ENCODE measurements at regions not wholly inside any gene's neighbourhood (a gene's known extent, or its start where the extent isn't known, plus 50 kb on each side); places are given as distances from the start of the nearest gene placed in this dataset.

DNA sequence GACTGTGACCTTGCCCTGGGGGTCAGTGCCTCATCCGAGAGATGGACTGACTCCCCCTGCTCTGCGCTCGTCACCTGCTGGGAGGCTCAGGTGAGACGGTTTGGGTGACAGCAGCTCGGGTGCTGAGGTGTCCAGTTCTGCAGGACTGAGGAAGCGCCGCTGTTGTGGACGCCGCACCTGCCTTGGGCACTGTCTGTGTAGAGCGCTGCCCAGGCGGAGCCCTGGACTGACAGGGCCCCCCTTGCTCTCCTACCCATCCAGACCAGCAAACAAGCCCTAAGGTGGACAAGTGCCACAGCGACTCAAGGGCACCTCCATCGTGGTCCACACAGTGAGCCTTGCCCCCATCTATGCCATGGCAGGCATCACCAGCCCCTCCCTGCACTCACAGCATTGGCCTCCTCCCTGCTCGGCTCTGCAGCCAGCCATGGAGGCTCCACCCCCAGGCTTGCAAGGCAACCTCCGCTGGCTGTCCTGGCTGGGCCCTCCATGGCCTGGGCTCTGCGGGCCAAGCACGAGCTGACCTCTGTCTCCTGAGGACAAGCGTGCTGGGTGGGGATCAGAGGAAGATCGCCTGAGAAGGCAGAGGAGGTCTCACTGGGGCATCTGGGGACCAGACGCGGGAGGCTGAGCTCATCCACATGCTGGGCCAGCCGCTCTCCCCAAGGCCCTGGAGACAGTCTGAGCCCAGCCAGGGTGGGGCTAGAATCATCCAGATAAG, 87.1 kb upstream of the COL5A1 start:
- peaks cover 12% of the 10 kb centered on the region for H3K27me3 Mint-ChIP-seq (ENCODE audit: unreplicated experiment)
- no peak overlapping the region for H3K27ac Mint-ChIP-seq (ENCODE audit: unreplicated experiment)
- TF ChIP-seq CTCF (IDR thresholded peaks at IDR 0.05; ENCODE audit: unreplicated experiment): no peak
- H3K4me1 Mint-ChIP-seq (ENCODE audit: unreplicated experiment): peaks cover 5% of the 10 kb centered on the region
- no peak overlapping the region for H3K4me3 Mint-ChIP-seq (ENCODE audit: unreplicated experiment)
- H3K36me3 Mint-ChIP-seq (ENCODE audit: low read depth, unreplicated experiment): no peaks in the 10 kb centered on the region
- no peak for DNase-seq (ENCODE audit: low spot score)
- H3K9me3 Mint-ChIP-seq (ENCODE audit: unreplicated experiment): no peaks in the 10 kb centered on the region

GRCh38 chr9:134555094-134555650, 86.4 kb upstream of the COL5A1 start:
- no peaks in the 10 kb centered on the region for H3K36me3 Mint-ChIP-seq (ENCODE audit: low read depth, unreplicated experiment)
- H3K4me3 Mint-ChIP-seq (ENCODE audit: unreplicated experiment): no peak overlapping the region
- H3K27ac Mint-ChIP-seq (ENCODE audit: unreplicated experiment): no peak overlapping the region

GRCh38 chr9:134556531-134557068, 85.0 kb upstream of the COL5A1 start:
- no peak for DNase-seq (ENCODE audit: low spot score)
- Mint-ChIP-seq H3K4me3 (ENCODE audit: unreplicated experiment) (no peak overlapping the region), H3K27me3 (ENCODE audit: unreplicated experiment) (peaks cover 7% of the 10 kb centered on the region), H3K36me3 (ENCODE audit: low read depth, unreplicated experiment) (no peaks in the 10 kb centered on the region), H3K27ac (ENCODE audit: unreplicated experiment) (no peak overlapping the region), H3K9me3 (ENCODE audit: unreplicated experiment) (no peaks in the 10 kb centered on the region), H3K4me1 (ENCODE audit: unreplicated experiment) (peaks cover 5% of the 10 kb centered on the region)
- no peak for TF ChIP-seq CTCF (IDR thresholded peaks at IDR 0.05; ENCODE audit: unreplicated experiment)

More at GRCh38 chr9:134555094-134555650, 86.4 kb upstream of the COL5A1 start:
- no peak for TF ChIP-seq CTCF (IDR thresholded peaks at IDR 0.05; ENCODE audit: unreplicated experiment)
- Mint-ChIP-seq H3K4me1 (ENCODE audit: unreplicated experiment) (peaks cover 5% of the 10 kb centered on the region), H3K9me3 (ENCODE audit: unreplicated experiment) (no peaks in the 10 kb centered on the region), H3K27me3 (ENCODE audit: unreplicated experiment) (peaks cover 12% of the 10 kb centered on the region)
- DNase-seq (ENCODE audit: low spot score): no peak

DNA sequence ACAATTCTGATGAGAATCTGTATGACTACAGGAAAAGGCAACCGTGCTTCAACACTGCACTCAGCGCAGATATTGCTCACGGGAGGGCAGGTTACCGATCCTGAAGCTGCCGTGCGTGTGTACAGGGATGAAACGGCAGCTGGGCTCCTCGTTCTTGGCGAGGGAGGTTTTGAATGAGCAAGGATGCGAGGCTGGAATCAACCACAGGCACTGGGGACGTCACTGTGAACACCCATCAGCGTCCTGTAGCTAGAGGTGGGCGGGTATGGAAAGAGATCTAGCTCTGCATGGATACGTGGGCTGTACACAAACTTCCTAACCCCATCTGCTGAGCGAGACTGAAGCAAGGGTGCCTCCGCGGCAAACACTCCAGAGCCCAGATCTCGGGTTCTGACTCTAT, 84.3 kb upstream of the COL5A1 start:
- no peak for DNase-seq (ENCODE audit: low spot score)

More for the DNA sequence above, 84.3 kb upstream of the COL5A1 start:
- TF ChIP-seq CTCF (IDR thresholded peaks at IDR 0.05; ENCODE audit: unreplicated experiment): no peak
- Mint-ChIP-seq H3K4me3 (ENCODE audit: unreplicated experiment) (no peak overlapping the region), H3K4me1 (ENCODE audit: unreplicated experiment) (peaks cover 5% of the 10 kb centered on the region), H3K36me3 (ENCODE audit: low read depth, unreplicated experiment) (no peaks in the 10 kb centered on the region), H3K27ac (ENCODE audit: unreplicated experiment) (no peak overlapping the region), H3K27me3 (ENCODE audit: unreplicated experiment) (peaks cover 8% of the 10 kb centered on the region), H3K9me3 (ENCODE audit: unreplicated experiment) (no peaks in the 10 kb centered on the region)
